DMS53 treated with DMSO at 0.1 percent for 48 hours (cell line): ENCODE measurements at regions not wholly inside any gene's neighbourhood (a gene's known extent, or its start where the extent isn't known, plus 50 kb on each side); places are given as distances from the start of the nearest gene placed in this dataset.
"Not testable (repeated sequence)": the region's sequence is repeated elsewhere in the genome, so short reads cannot be mapped to it uniquely, and the experiment has no call there.

ENCODE experiments used
- DNase-seq: peaks from one replicate; lab custom pipeline; 2025; ENCODE audit not compliant: unreplicated experiment; lab: John Stamatoyannopoulos, UW

DNA sequence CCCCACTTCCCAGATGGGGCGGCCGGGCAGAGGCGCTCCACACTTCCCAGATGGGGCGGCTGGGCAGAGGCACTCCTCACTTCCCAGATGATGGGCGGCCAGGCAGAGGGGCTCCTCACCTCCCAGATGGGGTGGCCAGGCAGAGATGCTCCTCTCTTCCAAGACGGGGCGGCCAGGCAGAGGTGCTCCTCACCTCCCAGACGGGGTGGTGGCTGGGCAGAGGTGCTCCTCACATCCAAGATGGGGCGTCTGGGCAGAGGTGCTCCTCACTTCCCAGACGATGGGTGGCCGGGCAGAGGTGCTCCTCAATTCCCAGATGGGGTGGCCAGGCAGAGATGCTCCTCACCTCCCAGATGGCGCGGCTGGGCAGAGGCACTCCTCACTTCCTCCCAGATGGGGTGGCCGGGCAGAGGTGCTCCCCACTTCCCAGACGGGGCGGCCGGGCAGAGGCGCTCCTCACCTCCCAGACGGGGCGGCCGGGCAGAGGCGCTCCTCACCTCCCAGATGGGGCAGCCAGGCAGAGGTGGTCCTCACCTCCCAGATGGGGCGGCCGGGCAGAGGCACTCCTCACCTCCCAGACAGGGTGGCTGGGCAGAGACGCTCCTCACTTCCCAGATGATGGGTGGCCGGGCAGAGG is 275.2 kb downstream of the LIPI start:
- not testable (repeated sequence) for DNase-seq

DNA sequence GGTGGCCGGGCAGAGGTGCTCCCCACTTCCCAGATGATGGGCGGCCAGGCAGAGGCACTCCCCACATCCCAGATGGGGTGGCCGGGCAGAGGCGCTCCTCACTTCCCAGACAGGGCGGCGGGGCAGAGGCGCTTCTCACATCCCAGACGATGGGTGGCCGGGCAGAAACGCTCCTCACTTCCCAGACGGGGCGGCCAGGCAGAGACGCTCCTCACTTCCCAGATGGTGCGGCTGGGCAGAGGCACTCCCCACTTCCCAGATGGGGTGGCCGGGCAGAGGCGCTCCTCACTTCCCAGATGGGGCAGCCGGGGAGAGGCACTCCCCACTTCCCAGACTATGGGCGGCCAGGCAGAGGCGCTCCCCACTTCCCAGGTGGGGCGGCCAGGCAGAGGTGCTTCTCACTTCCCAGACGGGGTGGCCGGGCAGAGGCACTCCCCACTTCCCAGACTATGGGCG is 275.8 kb downstream of the LIPI start:
- not testable (repeated sequence) for DNase-seq

DNA sequence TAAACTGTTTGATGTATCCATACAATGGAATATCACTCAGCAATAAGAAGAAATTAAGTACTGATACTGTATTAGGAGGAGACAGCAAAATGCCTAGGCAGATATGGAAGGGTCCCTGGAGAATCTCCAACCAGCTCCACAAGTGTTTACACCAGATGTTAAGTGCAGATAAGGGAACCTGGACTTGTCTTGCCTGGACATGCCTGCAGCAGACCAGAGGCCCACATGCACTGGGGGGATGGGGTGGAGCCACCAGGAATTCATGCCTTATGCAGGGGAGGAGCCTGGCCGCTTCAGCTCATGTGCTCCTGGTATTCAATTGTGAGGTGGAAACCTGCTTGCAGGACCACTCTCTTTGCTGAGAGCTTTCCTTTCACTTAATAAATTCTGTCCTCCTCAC is 287.6 kb downstream of the LIPI start:
- not testable (repeated sequence) for DNase-seq

DNA sequence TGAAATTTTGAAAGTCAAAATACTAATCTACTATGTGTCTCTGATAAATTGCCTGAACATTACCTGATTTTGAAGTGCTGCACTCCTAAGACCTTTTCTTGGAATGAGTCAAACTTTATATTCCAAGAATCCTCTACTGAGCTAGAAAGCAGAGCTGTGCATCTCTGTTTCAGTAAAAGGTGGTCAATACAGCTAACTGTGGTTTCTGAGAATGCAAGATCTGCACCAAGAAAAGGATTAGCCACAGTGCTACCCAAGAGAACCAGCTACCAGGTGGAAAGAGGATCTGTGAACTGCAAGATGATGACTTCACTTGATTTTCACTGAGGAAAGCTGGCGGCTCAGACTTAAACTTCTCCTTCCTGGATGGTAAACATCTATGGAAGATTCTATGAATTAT is 289.3 kb downstream of the LIPI start:
- not testable (repeated sequence) for DNase-seq

DNA sequence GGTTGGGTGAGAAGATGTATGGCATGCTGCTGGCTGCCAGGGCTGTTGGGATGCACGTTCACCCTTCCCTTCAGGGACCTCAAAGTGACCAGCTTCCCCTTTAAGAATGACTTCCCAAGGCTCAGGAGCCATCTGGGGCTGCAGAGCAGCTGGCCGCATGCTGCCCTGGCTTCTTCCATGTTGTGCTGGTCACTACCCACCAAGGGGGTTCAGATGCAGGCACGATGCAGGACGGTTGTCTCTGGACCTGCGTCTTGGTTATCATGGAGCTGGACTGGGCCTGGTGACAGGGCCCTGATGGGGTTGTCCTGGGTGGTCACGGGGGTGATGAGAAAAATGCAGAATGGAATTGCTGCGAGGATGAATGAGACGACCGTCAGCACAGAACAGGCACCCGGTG is 297.8 kb downstream of the POTED start:
- DNase-seq: not testable (repeated sequence)

DNA sequence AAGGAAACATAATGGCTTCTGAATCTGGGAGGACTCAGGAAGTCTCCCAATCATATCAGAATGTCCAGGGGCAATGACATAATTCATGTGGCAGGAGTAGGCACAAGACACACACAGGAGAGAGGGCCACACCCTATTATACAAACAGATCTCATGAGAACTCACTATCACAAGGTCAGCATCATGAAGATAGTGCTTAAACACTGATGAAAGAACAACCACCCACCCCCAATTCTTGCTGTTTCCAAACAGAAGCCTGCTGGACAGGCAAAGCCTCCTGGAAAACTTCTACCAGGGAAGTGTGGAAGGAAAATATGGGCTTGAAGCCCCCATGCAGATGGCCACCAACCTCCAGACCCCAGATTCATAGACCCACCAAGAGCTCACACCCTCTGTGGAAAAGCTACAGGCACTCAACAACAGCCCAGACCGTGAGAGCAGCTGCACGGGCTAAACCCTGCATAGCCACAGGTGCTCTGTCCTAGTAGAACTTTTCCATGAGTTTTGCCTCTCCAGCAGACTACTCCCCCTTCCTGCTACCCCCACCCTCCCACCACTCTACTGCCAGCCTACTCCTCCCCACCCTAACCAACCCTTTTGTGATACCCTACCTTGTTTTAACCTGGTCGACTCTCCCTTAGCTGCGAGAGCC is 287.1 kb downstream of the POTED start:
- not testable (repeated sequence) for DNase-seq

DNA sequence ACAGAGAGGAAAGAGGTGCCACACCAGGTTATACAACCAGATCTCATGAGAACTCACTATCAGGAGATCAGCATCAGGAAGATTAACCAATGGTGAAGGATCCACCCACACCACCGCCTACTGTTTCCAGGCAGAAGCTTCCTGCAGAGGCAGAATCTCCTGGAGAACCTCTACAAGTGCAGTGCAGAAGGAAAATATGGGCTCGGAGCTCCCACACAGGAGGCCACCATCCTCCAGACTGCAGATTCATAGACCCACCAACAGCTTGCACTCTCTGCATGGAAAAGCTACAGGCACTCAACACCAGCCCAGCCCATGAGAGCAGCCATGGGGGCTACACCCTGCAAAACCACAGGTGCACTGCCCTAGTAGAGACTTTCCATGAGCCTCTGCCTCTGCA is 284.0 kb downstream of the POTED start:
- not testable (repeated sequence) for DNase-seq

DNA sequence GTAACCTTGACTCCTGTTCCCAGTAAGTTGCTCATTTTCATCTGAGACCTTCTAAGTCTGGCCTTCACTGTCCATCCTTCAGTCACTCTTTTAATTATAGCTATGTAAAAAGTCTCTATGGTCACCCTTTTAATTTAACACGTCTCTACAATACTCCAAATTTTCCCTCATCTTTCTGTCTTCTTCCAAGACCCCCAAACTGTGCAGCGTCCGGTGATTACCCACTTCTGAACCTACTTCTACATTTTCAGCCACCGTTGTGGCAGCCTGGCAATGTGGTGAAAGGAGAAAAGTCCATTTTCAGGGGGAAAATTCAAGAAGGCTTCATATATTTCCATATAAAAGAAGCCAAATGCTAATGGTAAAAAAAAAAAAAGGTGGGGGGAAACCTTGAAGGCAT is 283.4 kb downstream of the POTED start:
- not testable (repeated sequence) for DNase-seq

DNA sequence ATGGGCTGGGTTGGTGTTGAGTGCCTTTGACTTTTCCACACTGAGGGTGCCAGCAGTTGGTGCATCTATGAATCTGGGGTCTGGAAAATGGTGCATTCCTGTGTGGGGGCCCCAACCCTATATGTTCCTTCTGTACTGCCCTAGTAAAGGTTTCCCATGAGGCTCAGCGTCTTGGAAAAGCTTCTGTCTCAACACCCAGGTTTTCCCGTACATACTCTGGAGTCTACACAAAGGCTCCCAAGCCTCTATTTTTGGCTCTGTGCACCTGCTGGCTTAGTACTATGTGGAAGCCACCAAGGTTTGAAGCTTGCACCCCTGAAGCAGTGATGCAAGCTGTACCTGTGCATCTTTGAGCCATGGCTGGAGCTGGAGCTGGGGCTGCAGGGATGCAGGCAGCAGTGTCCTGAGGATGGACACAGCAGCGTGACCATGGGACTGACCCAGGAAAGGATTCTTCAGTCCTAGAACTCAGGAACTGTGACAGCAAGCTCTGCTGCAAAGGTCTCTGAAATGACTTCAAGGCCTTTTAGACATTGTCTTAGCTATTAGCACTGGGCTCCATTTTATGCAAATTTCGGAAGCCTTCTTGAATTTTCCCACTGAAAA is 282.7 kb downstream of the POTED start:
- DNase-seq: not testable (repeated sequence)

DNA sequence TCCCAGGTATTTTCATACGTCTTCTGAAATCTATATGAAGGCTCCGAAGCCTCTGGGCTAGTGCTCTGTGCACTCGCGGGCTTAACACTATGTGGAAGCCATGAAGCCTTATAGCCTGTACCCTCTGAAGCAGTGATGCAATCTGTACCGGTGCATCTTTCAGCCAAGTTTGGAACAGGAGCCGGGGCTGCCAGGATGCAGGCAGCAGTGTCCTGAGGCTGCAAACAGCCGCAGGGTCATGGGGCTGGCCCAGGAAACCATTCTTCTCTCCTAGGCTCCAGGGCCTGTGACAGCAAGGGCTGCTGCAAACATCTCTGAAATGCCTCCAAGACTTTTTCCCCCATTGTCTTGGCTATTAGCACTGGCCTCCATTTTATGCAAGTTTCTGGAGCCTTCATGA is 279.6 kb downstream of the POTED start:
- not testable (repeated sequence) for DNase-seq

DNA sequence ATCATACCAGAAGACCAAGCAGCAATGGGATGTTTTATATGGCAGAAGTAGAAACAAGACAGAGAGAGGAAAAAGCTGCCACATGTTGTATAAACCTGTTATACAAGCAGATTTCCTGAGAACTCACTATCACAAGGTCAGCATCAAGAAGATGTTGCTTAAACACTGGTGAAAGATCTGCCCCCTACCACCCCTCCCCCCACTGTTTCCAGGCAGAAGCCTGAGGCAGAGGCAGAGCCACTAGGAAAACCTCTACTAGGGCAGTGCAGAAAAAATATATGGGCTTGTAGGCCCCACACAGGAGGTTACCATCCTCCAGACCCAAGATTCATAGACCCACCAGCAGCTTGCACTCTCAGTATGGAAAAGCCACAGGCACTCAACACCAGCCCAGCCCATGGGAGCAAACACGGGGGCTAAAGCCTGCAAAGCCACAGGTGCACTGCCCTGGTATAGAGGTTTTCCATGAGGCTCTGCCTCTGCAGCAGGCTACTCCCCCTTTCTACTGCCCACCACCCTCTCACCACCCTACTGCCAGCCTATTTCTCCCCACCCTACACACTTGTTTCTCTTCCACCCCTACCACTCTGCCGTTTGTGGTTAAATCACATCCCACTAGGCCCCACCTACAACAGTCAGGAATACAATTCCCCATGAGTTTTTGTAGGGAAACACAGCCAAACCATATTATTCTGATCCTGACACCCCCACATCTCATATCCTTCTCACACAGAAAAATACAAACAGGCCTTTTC is 274.2 kb downstream of the POTED start:
- DNase-seq: not testable (repeated sequence)

DNA sequence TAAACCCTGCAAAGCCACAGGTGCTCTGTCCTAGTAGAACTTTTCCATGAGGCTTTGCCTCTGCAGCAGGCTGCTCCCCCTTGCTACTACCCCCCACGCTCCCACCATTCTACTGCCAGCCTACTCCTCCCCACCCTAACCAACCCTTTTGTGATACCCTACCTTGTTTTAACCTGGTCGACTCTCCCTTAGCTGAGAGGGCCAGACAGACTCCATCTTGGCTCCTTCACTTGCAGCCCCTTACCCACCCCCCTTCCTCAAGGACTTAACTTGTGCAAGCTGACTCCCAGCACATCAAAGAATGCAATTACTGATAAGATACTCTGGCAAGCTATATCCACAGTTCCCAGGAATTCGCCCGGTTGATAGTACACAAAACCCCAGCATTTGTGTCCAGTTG is 267.9 kb downstream of the POTED start:
- DNase-seq: not testable (repeated sequence)

DNA sequence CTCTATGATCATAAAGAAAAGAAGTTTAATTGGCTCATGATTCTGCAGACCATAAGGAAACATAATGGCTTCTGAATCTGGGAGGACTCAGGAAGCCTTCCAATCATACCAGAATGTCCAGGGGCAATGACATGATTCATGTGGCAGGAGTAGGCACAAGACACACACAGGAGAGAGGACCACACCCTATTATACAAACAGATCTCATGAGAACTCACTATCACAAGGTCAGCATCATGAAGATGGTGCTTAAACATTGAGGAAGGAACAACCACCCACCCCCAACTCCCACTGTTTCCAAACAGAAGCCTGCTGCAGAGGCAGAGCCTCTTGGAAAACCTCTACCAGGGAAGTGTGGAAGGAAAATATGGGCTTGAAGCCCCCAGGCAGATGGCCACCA is 267.4 kb downstream of the POTED start:
- not testable (repeated sequence) for DNase-seq

DNA sequence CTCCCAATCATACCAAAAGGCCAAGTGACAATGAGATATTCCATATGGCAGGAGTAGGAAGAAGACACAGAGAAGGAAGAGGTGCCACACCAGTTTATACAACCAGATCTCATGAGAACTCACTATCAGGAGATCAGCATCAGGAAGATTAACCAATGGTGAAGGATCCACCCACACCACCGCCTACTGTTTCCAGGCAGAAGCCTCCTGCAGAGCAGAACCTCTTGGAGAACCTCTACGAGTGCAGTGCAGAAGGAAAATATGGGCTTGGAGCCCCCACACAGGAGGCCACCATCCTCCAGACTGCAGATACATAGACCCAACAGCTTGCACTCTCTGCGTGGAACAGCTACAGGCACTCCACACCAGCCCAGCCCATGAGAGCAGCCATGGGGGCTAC is 264.4 kb downstream of the POTED start:
- not testable (repeated sequence) for DNase-seq

DNA sequence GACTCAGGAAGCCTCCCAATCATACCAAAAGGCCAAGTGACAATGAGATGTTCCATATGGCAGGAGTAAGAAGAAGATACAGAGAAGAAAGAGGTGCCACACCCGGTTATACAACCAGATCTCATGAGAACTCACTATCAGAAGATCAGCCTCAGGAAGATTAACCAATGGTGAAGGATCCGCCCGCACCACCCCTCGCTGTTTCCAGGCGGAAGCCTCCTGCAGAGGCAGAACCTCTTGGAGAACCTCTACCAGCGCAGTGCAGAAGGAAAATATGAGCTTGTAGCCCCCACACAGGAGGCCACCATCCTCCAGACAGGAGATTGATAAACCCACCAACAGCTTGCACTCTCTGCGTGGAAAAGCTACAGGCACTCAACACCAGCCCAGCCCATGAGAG is 245.1 kb downstream of the POTED start:
- DNase-seq: no peak

DNA sequence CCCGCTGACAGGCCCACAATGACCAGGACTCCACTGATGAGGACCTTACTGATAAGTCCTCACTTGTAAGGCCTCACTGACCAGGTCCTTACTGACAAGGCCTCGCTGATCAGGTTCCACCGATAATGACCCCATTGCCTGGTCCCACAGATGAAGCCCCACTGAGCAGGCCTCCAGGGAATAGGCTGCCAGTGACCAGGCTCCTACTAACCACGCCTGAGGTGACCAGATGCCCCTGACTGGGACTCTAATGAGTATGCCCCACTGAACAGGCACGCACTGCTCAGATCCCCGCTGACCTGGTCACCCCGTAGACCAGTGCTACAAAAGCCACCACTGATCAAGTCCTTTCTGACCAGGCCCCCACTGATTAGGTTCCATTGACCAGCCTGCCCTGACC is 241.2 kb downstream of the POTED start:
- DNase-seq: not testable (repeated sequence)

DNA sequence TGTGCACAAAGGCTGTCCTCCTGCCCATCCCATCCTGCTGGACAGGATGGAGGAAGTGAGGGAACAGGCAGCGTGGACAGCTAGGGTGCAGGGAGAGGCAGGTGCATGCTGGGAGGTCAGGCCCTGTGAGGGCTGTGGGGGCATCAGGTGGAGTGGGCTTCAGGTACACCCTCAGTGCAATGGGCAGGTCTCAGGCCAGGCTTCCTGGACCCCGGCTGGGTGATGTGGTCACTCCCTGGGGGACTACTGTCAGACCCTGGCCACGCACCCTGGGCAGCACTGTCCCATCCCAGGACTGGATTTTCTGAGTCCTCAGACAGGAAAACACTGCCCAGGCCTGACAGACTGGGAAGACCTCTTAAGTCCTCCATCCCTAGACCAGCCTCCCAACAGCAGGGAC is 239.9 kb downstream of the POTED start:
- DNase-seq: not testable (repeated sequence)

DNA sequence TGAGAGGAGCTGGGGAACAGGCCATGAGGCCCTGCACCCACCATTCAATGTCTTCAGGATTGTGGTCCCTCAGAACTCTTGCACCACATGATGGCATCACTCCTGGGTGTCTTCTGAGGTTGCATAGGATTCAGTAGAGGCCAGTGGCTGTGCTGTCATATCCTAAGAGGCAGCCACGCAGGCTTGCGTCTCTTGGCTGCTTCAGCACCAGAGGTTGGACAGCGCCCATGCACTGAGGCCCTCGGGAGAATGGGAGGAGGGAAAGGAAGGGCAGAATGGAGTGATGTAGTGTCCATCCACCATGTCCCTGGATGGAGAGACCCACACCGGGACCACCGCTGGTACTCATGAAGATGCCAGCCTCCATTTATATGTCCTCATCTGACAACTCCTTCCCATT is 237.1 kb downstream of the POTED start:
- not testable (repeated sequence) for DNase-seq

DNA sequence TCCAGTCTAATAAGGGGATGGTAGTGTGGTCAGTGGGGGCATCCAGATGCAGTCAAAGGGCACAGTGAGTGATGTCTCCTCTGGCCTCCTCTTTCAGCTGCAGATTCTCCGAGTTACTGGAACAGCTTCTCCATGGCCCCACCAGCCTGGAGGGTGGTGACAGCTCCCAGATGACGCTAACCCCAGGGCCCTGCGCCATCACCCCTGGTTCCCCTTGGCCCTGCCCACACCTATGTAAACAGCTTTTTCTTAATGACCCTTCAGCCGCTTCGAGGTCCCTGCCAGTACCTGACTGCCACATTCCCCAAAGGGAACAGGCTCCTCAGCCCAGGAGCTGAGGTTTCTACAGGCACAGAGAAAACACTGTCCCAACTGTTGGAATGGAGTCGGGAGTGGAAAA is 235.0 kb downstream of the POTED start:
- DNase-seq: not testable (repeated sequence)

DNA sequence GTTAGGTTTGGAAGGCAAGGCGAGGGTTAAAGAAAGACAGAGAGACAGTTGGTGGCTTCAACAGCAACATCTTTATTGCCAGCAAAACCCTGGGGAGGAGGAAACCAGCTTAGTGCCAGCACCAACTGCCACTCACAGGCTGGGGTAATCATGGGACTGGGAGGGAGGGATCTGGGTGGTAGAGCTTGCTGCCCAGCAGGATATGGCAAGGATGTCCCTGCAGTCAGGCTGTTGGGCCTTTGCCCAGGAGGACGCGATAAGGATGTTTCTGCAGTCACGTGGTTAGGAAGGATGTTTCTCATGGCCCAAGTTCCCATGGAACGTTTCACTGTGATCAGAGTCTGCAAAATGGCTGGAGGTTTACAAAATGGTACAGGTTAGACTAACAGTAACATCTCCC is 233.5 kb downstream of the POTED start:
- not testable (repeated sequence) for DNase-seq

DNA sequence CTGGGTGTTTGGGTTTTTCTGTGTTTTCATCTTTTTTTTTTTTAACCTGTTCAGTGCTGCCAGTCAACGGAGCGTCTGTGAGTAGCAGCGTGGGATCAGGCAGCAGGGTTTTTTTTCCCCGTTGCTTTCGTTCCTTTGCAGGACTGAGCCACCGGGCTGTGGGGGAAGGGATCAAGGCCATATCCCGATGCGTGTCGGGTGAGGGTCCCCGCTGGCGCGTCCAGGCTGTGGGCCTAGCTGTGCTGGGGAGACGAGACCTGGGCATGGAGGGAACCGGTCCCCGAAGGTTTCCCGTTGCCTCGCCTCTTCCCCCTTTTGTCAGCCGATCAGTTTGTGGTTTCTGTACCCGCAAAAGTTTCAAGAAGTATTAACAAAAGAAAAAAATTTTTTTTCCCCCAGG is 218.1 kb downstream of the POTED start:
- DNase-seq: not testable (repeated sequence)

DNA sequence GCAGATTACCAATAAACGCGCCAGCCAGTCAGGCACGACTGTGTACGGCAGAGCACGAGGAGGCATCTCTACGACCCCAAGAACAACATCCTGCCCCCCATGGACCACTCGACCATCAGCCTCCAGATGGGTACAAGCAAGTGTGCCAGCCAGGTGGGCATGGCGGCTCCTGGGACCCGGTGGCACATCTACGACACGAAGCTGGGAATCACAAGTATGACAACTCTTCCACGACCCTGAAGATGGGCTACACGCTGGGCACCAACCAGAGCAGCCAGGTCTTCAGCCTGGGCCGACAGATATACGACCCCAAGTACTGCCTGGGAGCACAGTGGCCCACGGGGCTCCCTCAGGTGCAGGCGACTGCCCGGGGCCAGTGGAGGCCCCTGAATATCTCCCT is 217.6 kb downstream of the POTED start:
- no peak for DNase-seq
